HCT116 (cell line): ENCODE measurements at regions not wholly inside any gene's neighbourhood (a gene's known extent, or its start where the extent isn't known, plus 50 kb on each side); places are given as distances from the start of the nearest gene placed in this dataset.

ENCODE experiments used
- ATAC-seq: fragments of 200-7000 bp; cut with Tn5 transposase; 2 replicates; pipeline ENCODE4 v1.9.1; 2020; ENCODE audit warnings: mild to moderate bottlenecking, moderate library complexity
- BruUV-seq: library from RNA; stranded (reverse); fragments of 400-500 nt; replicated peaks from 2 replicates; lab custom pipeline; 2021; lab: Mats Ljungman, UMichigan
- CTCF ChIA-PET: fragments of 300-600 bp; sonication (Branson Sonifier 250); formaldehyde crosslinking; loops from one replicate; lab custom pipeline; 2021; ENCODE audit warnings: antibody characterized with exemption; lab: Charles Lee
- POLR2A ChIA-PET: fragments of 300-600, 350-600 bp; sonication (Branson Sonifier 250); formaldehyde crosslinking; loops from one replicate; lab custom pipeline; 2021; ENCODE audit warnings: antibody characterized with exemption; lab: Charles Lee
- RAD21 ChIA-PET, 2 experiments: fragments of 300-600 bp; sonication (Branson Sonifier 250); formaldehyde crosslinking; loops; one replicate each; lab custom pipeline; 2023; ENCODE audit warnings: low total read pairs in 2 of 2; ENCODE audit not compliant: uncharacterized antibody in 2 of 2, unreplicated experiment in 2 of 2, low non-redundant PET in 1 of 2; lab: Charles Lee
- DNase-seq: peaks from one replicate; pipeline ENCODE4 v3.0.0-alpha.2; 2010; ENCODE audit warnings: low read depth, low spot score
- H2AFZ ChIP-seq: fragments of 200-600 bp; shearing (Covaris generic), sonication (generic); 2 replicates; pipeline ENCODE4 v1.6.1; 2017; ENCODE audit warnings: low read depth, mixed run types, mixed read lengths, antibody characterized with exemption, low read length; ENCODE audit not compliant: poor library complexity, severe bottlenecking
- H3K27ac ChIP-seq: 2 replicates; pipeline ENCODE4 v1.5.1; 2012; ENCODE audit warnings: low read depth, low read length
- H3K27me3 ChIP-seq: fragments of 200-600 bp; sonication (generic); 2 replicates; pipeline ENCODE4 v1.6.1; 2016; ENCODE audit warnings: mixed run types, low read length, mixed read lengths; ENCODE audit not compliant: insufficient read depth
- H3K36me3 ChIP-seq, 2 experiments: fragments of 200-500 bp in 1 of 2; fragments of 200-600 bp in 1 of 2; sonication (Bioruptor generic) in 1 of 2; sonication (generic) in 1 of 2; 2 replicates each; pipeline versions ENCODE4 v1.5.1 to v1.6.1; 2014 to 2016; ENCODE audit warnings: low read length in 2 of 2, inconsistent platforms in 1 of 2, mixed read lengths in 1 of 2, mixed run types in 1 of 2; ENCODE audit not compliant: insufficient read depth in 2 of 2, control insufficient read depth in 1 of 2
- H3K4me1 ChIP-seq, 2 experiments: fragments of 200-600 bp in 1 of 2; sonication (generic) in 1 of 2; 2 replicates each; pipeline versions ENCODE4 v1.5.1 to v1.6.1; 2012 to 2017; ENCODE audit warnings: low read length in 2 of 2, inconsistent platforms in 1 of 2, mild to moderate bottlenecking in 1 of 2, mixed read lengths in 1 of 2, mixed run types in 1 of 2, moderate library complexity in 1 of 2; ENCODE audit not compliant: insufficient read depth in 2 of 2, control insufficient read depth in 1 of 2
- H3K4me2 ChIP-seq: fragments of 200-600 bp; sonication (generic); 2 replicates; pipeline ENCODE4 v1.6.1; 2017; ENCODE audit warnings: mixed run types, low read length, mixed read lengths
- H3K4me3 ChIP-seq, 2 experiments: fragments of 200-600 bp in 1 of 2; sonication (generic) in 1 of 2; replicated peaks in 1 of 2; 2 replicates each; pipeline ENCODE4 v1.5.1; 2011 to 2016; ENCODE audit warnings: low read length in 2 of 2, control low read depth in 1 of 2, low read depth in 1 of 2, mild to moderate bottlenecking in 1 of 2, mixed read lengths in 1 of 2, mixed run types in 1 of 2
- H3K79me2 ChIP-seq: fragments of 200-600 bp; sonication (generic); 2 replicates; pipeline ENCODE4 v1.6.1; 2017; ENCODE audit warnings: mild to moderate bottlenecking, mixed run types, low read length, moderate library complexity, mixed read lengths; ENCODE audit not compliant: insufficient read depth
- H3K9ac ChIP-seq: fragments of 200-600 bp; sonication (generic); 2 replicates; pipeline ENCODE4 v1.6.1; 2016; ENCODE audit warnings: low read length, mixed read lengths
- H3K9me2 ChIP-seq: fragments of 200-600 bp; sonication (generic), shearing (Covaris generic); 2 replicates; pipeline ENCODE4 v1.6.1; 2017; ENCODE audit warnings: mixed run types, mild to moderate bottlenecking, moderate library complexity; ENCODE audit not compliant: insufficient read depth
- H3K9me3 ChIP-seq, 2 experiments: fragments of 200-500 bp in 1 of 2; fragments of 200-600 bp in 1 of 2; sonication (Bioruptor generic) in 1 of 2; sonication (generic) in 1 of 2; 2 replicates each; pipeline ENCODE4 v1.6.1; 2014 to 2017; ENCODE audit warnings: low read length in 2 of 2, mixed read lengths in 2 of 2, inconsistent platforms in 1 of 2, low read depth in 1 of 2, mild to moderate bottlenecking in 1 of 2, mixed run types in 1 of 2, moderate library complexity in 1 of 2; ENCODE audit not compliant: control insufficient read depth in 1 of 2, insufficient read depth in 1 of 2
- H4K20me1 ChIP-seq: fragments of 200-600 bp; sonication (generic), shearing (Covaris generic); 2 replicates; pipeline ENCODE4 v1.6.1; 2017; ENCODE audit warnings: mixed run types, mild to moderate bottlenecking, moderate library complexity; ENCODE audit not compliant: insufficient read depth
- ELF1 ChIP-seq: IDR thresholded peaks from 2 replicates; pipeline ENCODE4 v1.6.1; 2012; ENCODE audit warnings: low read depth, borderline replicate concordance
- EZH2 ChIP-seq: fragments of 200-600 bp; sonication (generic); IDR thresholded peaks from 2 replicates; pipeline ENCODE4 v1.6.1; 2017; ENCODE audit warnings: antibody characterized with exemption, mixed run types
- EZH2phosphoT487 ChIP-seq: fragments of 200-600 bp; IDR thresholded peaks from 2 replicates; pipeline ENCODE4 v1.6.1; 2018; ENCODE audit warnings: antibody characterized with exemption, borderline replicate concordance
- FOSL1 ChIP-seq: IDR thresholded peaks from 2 replicates; pipeline ENCODE4 v1.6.1; 2012; ENCODE audit warnings: low read depth
- JUND ChIP-seq: IDR thresholded peaks from 2 replicates; pipeline ENCODE4 v1.6.1; 2012
- POLR2AphosphoS5 ChIP-seq: IDR thresholded peaks from 2 replicates; pipeline ENCODE4 v1.6.1; 2011; ENCODE audit warnings: mild to moderate bottlenecking, low read depth, low read length, moderate library complexity
- RAD21 ChIP-seq: IDR thresholded peaks from 2 replicates; pipeline ENCODE4 v1.6.1; 2012; ENCODE audit warnings: low read depth, mild to moderate bottlenecking
- SP1 ChIP-seq: IDR thresholded peaks from 2 replicates; pipeline ENCODE4 v1.6.1; 2012; ENCODE audit warnings: low read depth
- SRF ChIP-seq: IDR thresholded peaks from 2 replicates; pipeline ENCODE4 v1.6.1; 2012; ENCODE audit warnings: low read depth
- YY1 ChIP-seq: IDR thresholded peaks from 2 replicates; pipeline ENCODE4 v1.6.1; 2011; ENCODE audit warnings: low read length, low read depth, moderate library complexity, mild to moderate bottlenecking; ENCODE audit not compliant: insufficient replicate concordance; ENCODE audit errors: extremely low read depth
- ZFX ChIP-seq: fragments of 450-650 bp; IDR thresholded peaks from 2 replicates; pipeline ENCODE4 v1.6.1; 2017
- ZNF274 ChIP-seq: fragments of 200-500 bp; sonication (Bioruptor generic); IDR thresholded peaks from 2 replicates; pipeline ENCODE4 v1.6.1; 2014; ENCODE audit warnings: mild to moderate bottlenecking, low read depth, low read length, inconsistent platforms
- intact Hi-C: fragments of 100-400 bp; cut with micrococcal nuclease; formaldehyde crosslinking; loops from 2 replicates; pipeline ENCODE4 v1.10.0; 2022
- TF ChIP-seq, protein P1 (sequence below): IDR thresholded peaks from 2 replicates; pipeline ENCODE4 v1.6.1; 2012; ENCODE audit warnings: low read depth
- TF ChIP-seq, protein P2 (sequence below): IDR thresholded peaks from 2 replicates; pipeline ENCODE4 v1.6.1; 2012
- TF ChIP-seq, protein P3 (sequence below): IDR thresholded peaks from 2 replicates; pipeline ENCODE4 v1.6.1; 2011; ENCODE audit warnings: mild to moderate bottlenecking, low read length, moderate library complexity; ENCODE audit not compliant: insufficient replicate concordance; ENCODE audit errors: extremely low read depth

DNA sequence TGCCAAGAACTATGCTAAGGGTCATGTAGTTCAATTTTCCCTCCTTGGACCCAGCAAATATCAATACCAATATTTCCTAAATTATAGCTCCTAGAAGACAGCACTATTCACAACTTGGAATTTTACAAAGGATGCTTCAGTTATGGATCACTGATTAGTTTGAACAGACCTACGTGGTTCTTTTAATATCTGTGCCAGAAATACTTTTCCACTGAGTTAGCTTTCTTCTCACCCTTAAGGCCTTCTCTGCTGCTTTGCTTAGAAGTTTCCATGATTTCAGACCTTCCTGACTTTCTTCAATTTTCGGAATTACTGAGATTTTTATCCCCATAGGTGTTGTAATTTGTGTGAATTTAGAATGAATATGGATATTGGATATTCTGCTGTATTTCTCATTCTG, 380.4 kb downstream of the PSAT1 start:
- RAD21 ChIA-PET, result no interaction called here

DNA sequence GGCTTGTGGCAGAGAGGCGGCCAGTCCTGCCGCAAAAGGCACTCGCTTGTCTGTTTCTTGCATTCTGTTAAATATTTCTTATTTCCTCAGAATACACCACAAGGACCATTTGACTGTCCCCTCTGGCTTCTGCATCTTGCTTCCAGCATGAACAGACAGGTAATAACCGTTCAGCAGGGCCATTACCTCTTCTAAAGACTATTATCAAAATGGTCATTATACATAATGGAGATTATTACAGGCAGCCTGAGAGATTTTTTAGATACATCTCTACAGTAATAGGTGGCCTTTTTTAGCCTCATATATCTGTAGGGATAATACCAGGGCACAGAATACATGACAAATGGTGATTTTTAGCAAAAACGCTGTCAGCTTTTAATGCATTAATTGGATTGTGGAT, 382.0 kb downstream of the PSAT1 start:
- no peak overlapping the region for H3K4me2 ChIP-seq
- ChIA-PET CTCF (no interaction called here), RAD21 (no interaction called here), POLR2A (no interaction called here)
- no peaks in the 10 kb centered on the region for H3K9me2 ChIP-seq
- no peaks in the 10 kb centered on the region for H3K4me1 ChIP-seq
- H4K20me1 ChIP-seq, result no peaks in the 10 kb centered on the region
- intact Hi-C loops, result no loop called here
- ATAC-seq (no peak), DNase-seq (no peak)
- H2AFZ ChIP-seq, result no peak overlapping the region
- no TSS peak for BruUV-seq
- no peak overlapping the region for H3K9ac ChIP-seq
- no peaks in the 10 kb centered on the region for H3K36me3 ChIP-seq
- no peak overlapping the region for H3K27ac ChIP-seq
- H3K27me3 ChIP-seq, result no peaks in the 10 kb centered on the region
- H3K9me3 ChIP-seq, result no peaks in the 10 kb centered on the region
- H3K79me2 ChIP-seq, result no peaks in the 10 kb centered on the region
- no peak overlapping the region for H3K4me3 ChIP-seq
- TF ChIP-seq YY1, result no peak
- no peak for TF ChIP-seq FOSL1
- no peak for TF ChIP-seq SP1
- TF ChIP-seq EZH2, result no peak
- no peak for TF ChIP-seq JUND
- no peak for TF ChIP-seq RAD21
- TF ChIP-seq, protein P1, sequence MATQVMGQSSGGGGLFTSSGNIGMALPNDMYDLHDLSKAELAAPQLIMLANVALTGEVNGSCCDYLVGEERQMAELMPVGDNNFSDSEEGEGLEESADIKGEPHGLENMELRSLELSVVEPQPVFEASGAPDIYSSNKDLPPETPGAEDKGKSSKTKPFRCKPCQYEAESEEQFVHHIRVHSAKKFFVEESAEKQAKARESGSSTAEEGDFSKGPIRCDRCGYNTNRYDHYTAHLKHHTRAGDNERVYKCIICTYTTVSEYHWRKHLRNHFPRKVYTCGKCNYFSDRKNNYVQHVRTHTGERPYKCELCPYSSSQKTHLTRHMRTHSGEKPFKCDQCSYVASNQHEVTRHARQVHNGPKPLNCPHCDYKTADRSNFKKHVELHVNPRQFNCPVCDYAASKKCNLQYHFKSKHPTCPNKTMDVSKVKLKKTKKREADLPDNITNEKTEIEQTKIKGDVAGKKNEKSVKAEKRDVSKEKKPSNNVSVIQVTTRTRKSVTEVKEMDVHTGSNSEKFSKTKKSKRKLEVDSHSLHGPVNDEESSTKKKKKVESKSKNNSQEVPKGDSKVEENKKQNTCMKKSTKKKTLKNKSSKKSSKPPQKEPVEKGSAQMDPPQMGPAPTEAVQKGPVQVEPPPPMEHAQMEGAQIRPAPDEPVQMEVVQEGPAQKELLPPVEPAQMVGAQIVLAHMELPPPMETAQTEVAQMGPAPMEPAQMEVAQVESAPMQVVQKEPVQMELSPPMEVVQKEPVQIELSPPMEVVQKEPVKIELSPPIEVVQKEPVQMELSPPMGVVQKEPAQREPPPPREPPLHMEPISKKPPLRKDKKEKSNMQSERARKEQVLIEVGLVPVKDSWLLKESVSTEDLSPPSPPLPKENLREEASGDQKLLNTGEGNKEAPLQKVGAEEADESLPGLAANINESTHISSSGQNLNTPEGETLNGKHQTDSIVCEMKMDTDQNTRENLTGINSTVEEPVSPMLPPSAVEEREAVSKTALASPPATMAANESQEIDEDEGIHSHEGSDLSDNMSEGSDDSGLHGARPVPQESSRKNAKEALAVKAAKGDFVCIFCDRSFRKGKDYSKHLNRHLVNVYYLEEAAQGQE, result no peak
- TF ChIP-seq SRF, result no peak
- no peak for TF ChIP-seq ELF1
- no peak for TF ChIP-seq ZNF274
- TF ChIP-seq ZFX, result no peak
- TF ChIP-seq, protein P2, sequence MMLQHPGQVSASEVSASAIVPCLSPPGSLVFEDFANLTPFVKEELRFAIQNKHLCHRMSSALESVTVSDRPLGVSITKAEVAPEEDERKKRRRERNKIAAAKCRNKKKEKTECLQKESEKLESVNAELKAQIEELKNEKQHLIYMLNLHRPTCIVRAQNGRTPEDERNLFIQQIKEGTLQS, result no peak
- TF ChIP-seq POLR2AphosphoS5, result no peak

More for the DNA sequence above, 380.4 kb downstream of the PSAT1 start:
- H3K9me2 ChIP-seq, result no peaks in the 10 kb centered on the region
- H3K4me1 ChIP-seq, result no peaks in the 10 kb centered on the region
- TF ChIP-seq, protein P3, sequence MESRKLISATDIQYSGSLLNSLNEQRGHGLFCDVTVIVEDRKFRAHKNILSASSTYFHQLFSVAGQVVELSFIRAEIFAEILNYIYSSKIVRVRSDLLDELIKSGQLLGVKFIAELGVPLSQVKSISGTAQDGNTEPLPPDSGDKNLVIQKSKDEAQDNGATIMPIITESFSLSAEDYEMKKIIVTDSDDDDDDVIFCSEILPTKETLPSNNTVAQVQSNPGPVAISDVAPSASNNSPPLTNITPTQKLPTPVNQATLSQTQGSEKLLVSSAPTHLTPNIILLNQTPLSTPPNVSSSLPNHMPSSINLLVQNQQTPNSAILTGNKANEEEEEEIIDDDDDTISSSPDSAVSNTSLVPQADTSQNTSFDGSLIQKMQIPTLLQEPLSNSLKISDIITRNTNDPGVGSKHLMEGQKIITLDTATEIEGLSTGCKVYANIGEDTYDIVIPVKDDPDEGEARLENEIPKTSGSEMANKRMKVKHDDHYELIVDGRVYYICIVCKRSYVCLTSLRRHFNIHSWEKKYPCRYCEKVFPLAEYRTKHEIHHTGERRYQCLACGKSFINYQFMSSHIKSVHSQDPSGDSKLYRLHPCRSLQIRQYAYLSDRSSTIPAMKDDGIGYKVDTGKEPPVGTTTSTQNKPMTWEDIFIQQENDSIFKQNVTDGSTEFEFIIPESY, result no peak
- no peak for TF ChIP-seq EZH2phosphoT487
- no peak overlapping the region for H3K27ac ChIP-seq
- H3K9me3 ChIP-seq, result no peaks in the 10 kb centered on the region
- ATAC-seq (no peak), DNase-seq (no peak)
- no peaks in the 10 kb centered on the region for H3K36me3 ChIP-seq
- intact Hi-C loops, result no loop called here
- H3K9ac ChIP-seq, result no peak overlapping the region
- no TSS peak for BruUV-seq
- H3K79me2 ChIP-seq, result no peaks in the 10 kb centered on the region
- ChIA-PET POLR2A (no interaction called here), CTCF (no interaction called here)
- no peaks in the 10 kb centered on the region for H4K20me1 ChIP-seq
- no peaks in the 10 kb centered on the region for H3K27me3 ChIP-seq
- no peak overlapping the region for H3K4me2 ChIP-seq
- H2AFZ ChIP-seq, result no peak overlapping the region
- H3K4me3 ChIP-seq, result no peak overlapping the region
